Thoracic aorta (tissue), 2 donors: ENCODE measurements at regions not wholly inside any gene's neighbourhood (a gene's known extent, or its start where the extent isn't known, plus 50 kb on each side); places are given as distances from the start of the nearest gene placed in this dataset.

ENCODE experiments used
- ATAC-seq: fragments of 150-250 bp; one replicate; pipeline ENCODE4 v1.8.0; 2017; ENCODE audit warnings: low read depth; ENCODE audit not compliant: insufficient number of reproducible peaks, low FRiP score
- DNase-seq: peaks from one replicate; pipeline ENCODE4 v3.0.0-alpha.2; 2020; ENCODE audit warnings: low spot score
- H3K27ac ChIP-seq, 2 donors: fragments of 200-600 bp; sonication (generic); 1 replicate in 1 of 2; 2 replicates in 1 of 2; pipeline ENCODE4 v1.5.1; 2016; ENCODE audit warnings: mild to moderate bottlenecking in 2 of 2, moderate library complexity in 2 of 2
- H3K27me3 ChIP-seq: fragments of 200-600 bp; sonication (generic); replicated peaks from 2 replicates; pipeline ENCODE4 v1.6.0; 2016; ENCODE audit warnings: mild to moderate bottlenecking; ENCODE audit not compliant: insufficient read depth
- H3K36me3 ChIP-seq: fragments of 200-600 bp; sonication (generic); one replicate; pipeline ENCODE4 v1.5.1; 2016
- H3K4me1 ChIP-seq, 2 donors: fragments of 200-600 bp; sonication (generic); 1 replicate in 1 of 2; 2 replicates in 1 of 2; pipeline versions ENCODE4 v1.5.1 to v1.6.0; 2016; ENCODE audit warnings: low read depth in 2 of 2, mild to moderate bottlenecking in 1 of 2; ENCODE audit not compliant: control insufficient read depth in 1 of 2
- H3K4me3 ChIP-seq: fragments of 200-600 bp; sonication (generic); 2 replicates; pipeline ENCODE4 v1.5.1; 2016; ENCODE audit warnings: mild to moderate bottlenecking
- H3K9me3 ChIP-seq: fragments of 200-600 bp; sonication (generic); 2 replicates; pipeline ENCODE4 v1.5.1; 2016
- TF ChIP-seq, protein P1 (sequence below): fragments of 200-600 bp; sonication (generic); IDR thresholded peaks from one replicate; pipeline ENCODE4 v1.5.1; 2019; ENCODE audit warnings: antibody characterized with exemption

DNA sequence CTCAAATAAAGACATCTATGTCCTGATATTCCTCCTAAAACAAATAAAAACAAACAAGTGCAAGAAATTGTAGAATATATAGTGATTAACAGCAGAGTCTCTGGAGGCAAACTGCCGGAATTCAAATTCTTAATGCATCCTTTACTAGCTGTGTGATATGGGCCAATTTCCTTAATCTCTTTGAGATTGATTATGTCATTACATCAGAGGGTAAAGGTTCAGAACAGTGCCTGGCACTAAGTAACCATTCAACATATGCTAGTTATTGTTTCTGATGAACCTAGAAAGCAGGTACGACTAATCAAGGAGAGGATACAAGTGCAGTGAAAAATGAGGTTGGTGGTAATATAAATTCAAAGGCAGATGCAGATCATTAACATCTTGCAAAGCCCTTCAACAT lies 81.1 kb upstream of the ADAMTS19 start:
- no peaks in the 10 kb centered on the region for H3K9me3 ChIP-seq
- TF ChIP-seq, protein P1, sequence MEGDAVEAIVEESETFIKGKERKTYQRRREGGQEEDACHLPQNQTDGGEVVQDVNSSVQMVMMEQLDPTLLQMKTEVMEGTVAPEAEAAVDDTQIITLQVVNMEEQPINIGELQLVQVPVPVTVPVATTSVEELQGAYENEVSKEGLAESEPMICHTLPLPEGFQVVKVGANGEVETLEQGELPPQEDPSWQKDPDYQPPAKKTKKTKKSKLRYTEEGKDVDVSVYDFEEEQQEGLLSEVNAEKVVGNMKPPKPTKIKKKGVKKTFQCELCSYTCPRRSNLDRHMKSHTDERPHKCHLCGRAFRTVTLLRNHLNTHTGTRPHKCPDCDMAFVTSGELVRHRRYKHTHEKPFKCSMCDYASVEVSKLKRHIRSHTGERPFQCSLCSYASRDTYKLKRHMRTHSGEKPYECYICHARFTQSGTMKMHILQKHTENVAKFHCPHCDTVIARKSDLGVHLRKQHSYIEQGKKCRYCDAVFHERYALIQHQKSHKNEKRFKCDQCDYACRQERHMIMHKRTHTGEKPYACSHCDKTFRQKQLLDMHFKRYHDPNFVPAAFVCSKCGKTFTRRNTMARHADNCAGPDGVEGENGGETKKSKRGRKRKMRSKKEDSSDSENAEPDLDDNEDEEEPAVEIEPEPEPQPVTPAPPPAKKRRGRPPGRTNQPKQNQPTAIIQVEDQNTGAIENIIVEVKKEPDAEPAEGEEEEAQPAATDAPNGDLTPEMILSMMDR = no peak
- H3K27ac ChIP-seq = no peak overlapping the region
- no peaks in the 10 kb centered on the region for H3K4me1 ChIP-seq
- no peaks in the 10 kb centered on the region for H3K36me3 ChIP-seq
- H3K4me3 ChIP-seq = no peak overlapping the region
- H3K27me3 ChIP-seq = no peaks in the 10 kb centered on the region
- no peak for ATAC-seq
- no peak for DNase-seq

DNA sequence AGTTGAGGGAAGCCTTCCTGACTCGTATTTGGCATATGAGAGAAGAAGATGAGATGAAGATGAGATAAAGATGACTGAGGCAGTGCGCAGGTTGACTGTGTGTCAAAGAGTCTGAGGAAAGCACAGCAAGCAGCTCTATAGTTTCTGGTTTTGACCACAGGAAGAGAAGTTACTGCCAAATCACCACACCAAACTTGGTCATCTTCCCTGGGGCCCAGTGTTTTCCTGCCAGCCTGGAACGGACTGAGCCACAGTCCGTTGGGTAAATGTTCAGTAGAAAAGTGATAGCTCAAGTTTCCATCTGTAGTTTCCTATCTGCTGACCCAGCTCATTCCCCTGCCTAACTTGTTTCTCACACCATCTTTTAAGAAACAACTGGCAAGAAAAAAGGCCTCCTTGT lies 80.7 kb upstream of the ADAMTS19 start:
- Histone ChIP-seq H3K27me3 (no peaks in the 10 kb centered on the region), H3K9me3 (no peaks in the 10 kb centered on the region), H3K27ac (no peak overlapping the region), H3K36me3 (no peaks in the 10 kb centered on the region), H3K4me1 (no peaks in the 10 kb centered on the region), H3K4me3 (no peak overlapping the region)
- TF ChIP-seq, protein P1 = no peak
- no peak for ATAC-seq
- no peak for DNase-seq

DNA sequence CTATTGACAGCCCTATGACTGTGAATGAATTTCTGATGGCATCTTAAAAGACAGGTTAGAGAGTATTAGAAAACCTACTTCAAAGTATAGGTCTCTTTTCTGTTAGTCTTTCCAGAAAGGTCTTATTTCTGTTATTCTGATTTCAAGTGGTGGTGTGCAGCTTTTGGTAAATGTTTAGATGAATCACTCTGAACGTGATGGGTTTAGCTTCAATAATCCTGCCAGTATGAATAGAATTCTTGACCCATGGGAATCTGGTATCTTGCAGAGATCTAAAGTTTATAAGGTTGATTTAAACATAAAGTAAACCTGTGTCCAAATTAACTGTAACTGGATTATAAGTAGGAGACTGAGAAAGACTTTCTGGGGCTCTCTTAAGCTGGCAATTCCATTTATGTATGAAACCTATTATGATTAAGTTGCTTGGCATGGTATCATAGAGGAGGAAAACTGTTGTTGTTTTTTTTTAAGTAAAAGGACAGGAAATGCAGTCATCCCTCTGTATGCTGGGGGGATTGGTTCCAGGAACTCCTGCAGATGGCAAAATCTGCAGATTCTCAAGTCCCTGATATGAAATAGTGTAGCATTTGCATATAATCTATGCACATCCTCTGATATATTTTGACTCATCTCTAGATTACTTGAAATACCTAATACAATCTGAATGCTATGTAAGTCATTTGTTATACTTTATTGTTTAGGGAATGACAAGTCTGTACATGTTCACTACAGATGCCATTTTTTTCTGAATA lies 77.0 kb upstream of the ADAMTS19 start:
- Histone ChIP-seq H3K4me3 (no peak overlapping the region), H3K4me1 (no peaks in the 10 kb centered on the region), H3K27me3 (no peaks in the 10 kb centered on the region), H3K9me3 (no peaks in the 10 kb centered on the region), H3K27ac (no peak overlapping the region), H3K36me3 (no peaks in the 10 kb centered on the region)
- TF ChIP-seq, protein P1 = no peak
- DNase-seq (no peak), ATAC-seq (no peak)

DNA sequence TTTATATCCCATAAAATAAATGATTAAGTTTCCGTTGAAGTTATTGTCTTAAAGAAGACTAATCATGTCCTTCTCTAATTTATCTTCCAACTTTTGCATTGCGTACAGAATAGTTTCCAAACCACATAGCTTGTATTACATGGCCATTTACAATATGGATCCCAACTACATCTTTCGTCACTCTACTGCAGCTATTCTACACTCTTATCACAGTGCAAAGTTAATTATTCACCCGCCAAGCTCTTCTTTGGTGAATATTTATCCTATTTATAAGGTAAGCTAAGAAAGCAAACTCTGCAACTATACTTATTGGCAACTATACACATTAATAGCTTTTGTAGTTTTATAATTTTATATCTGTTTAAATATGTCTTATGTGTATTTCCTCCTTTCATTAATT lies 75.9 kb upstream of the ADAMTS19 start:
- Histone ChIP-seq H3K36me3 (no peaks in the 10 kb centered on the region), H3K4me1 (no peaks in the 10 kb centered on the region), H3K27me3 (no peaks in the 10 kb centered on the region), H3K9me3 (no peaks in the 10 kb centered on the region), H3K4me3 (no peak overlapping the region), H3K27ac (no peak overlapping the region)
- no peak for ATAC-seq
- no peak for DNase-seq
- TF ChIP-seq, protein P1 = no peak

DNA sequence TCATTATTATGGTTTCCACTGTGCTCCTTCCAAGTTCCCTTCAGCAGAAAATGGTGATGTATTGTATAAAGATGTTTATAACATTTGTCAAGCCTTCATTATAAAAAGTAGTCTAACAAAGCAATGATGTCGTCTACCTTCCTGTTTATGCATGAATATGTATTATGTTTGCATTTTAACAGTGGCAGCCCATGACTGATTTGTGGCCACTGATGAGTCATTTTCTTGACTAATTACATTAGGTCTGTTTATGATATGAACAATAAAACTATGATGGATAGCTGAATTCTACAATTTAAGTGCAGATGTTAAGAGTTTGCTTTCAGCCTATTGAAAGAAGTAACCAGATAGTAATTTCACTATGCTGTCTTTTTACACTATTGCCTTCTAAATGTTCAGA lies 75.4 kb upstream of the ADAMTS19 start:
- TF ChIP-seq, protein P1 = no peak
- Histone ChIP-seq H3K27ac (no peak overlapping the region), H3K4me3 (no peak overlapping the region), H3K4me1 (no peaks in the 10 kb centered on the region), H3K27me3 (no peaks in the 10 kb centered on the region), H3K36me3 (no peaks in the 10 kb centered on the region), H3K9me3 (no peaks in the 10 kb centered on the region)
- ATAC-seq = no peak
- DNase-seq = no peak
